Coronary artery (tissue), 2 donors: ENCODE measurements at regions not wholly inside any gene's neighbourhood (a gene's known extent, or its start where the extent isn't known, plus 50 kb on each side); places are given as distances from the start of the nearest gene placed in this dataset.

Experiments
- DNase-seq: peaks from one replicate; pipeline ENCODE4 v3.0.0-alpha.2; 2017; ENCODE audit warnings: low spot score
- H3K27ac ChIP-seq, 2 donors: fragments of 200-600 bp; sonication (generic); one replicate each; pipeline ENCODE4 v1.5.1; 2016 to 2019
- H3K4me3 ChIP-seq: fragments of 200-600 bp; sonication (generic); 2 replicates; pipeline ENCODE4 v1.5.1; 2016; ENCODE audit warnings: mild to moderate bottlenecking, moderate library complexity
- TF ChIP-seq, protein P1 (sequence below): fragments of 200-600 bp; sonication (generic); IDR thresholded peaks from one replicate; pipeline ENCODE4 v1.5.1; 2019; ENCODE audit warnings: antibody characterized with exemption

DNA sequence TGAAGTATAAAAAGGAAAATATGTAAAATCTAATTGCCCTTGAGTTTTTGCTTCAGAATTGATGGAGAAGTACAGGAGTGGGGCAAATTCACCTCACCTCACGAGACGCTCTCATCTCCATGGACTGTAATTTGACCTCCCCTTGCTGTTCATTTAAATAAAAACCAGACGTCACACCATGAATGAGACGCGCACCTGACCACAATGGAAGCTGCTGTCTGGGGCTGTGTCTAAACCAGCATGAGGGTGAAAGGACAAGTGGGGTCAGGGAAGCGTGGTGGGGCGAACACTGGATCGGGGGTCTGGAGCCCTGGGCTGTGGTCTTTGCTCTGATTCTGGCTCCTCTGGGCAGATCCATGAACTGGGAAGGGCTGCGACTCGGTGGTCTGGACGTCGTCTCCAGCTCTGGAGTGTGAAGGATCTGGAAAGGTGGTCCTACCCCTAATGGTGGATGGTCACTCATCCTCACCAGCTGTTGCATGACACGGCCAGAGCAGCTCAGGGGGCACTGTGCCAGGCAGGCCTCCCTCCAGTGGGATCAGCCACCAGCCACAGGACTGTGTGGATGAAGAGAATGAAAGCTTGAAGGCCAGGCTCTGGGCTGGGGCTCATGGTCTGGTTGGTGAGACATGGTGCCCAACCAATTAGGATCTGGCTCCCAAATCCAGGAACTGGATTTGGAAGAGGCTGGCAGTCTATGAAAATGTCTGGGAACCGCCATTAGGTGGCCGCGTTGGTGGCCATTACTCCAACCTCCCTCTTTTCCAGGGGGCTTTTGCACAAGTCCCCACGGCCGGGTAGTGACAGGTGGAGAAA, 728.6 kb downstream of the PTPRU start:
- DNase-seq = peak; percentile 46
- Histone ChIP-seq H3K4me3 (no peak overlapping the region), H3K27ac (no peak overlapping the region)
- TF ChIP-seq, protein P1, sequence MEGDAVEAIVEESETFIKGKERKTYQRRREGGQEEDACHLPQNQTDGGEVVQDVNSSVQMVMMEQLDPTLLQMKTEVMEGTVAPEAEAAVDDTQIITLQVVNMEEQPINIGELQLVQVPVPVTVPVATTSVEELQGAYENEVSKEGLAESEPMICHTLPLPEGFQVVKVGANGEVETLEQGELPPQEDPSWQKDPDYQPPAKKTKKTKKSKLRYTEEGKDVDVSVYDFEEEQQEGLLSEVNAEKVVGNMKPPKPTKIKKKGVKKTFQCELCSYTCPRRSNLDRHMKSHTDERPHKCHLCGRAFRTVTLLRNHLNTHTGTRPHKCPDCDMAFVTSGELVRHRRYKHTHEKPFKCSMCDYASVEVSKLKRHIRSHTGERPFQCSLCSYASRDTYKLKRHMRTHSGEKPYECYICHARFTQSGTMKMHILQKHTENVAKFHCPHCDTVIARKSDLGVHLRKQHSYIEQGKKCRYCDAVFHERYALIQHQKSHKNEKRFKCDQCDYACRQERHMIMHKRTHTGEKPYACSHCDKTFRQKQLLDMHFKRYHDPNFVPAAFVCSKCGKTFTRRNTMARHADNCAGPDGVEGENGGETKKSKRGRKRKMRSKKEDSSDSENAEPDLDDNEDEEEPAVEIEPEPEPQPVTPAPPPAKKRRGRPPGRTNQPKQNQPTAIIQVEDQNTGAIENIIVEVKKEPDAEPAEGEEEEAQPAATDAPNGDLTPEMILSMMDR = no peak

GRCh38 chr1:29963946-29964345, 727.6 kb downstream of the PTPRU start:
- TF ChIP-seq, protein P1 = no peak
- DNase-seq = no peak

DNA sequence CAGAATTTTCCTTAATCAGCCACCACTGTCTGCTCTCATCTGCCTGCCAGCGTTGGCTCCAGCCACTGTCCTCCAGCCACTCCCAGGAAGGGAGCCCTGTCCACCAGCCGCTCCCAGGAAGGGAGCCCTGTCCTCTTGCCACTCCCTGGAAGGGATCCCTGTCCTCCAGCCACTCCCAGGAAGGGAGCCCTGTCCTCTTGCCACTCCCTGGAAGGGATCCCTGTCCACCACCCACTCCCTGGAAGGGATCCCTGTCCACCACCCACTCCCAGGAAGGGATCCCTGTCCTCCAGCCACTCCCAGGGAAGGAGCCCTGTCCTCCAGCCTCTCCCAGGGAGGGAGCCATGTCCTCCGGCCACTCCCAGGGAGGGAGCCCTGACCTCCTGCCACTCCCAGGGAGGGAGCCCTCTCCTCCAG, 726.5 kb downstream of the PTPRU start:
- TF ChIP-seq, protein P1 = no peak
- H3K27ac ChIP-seq = no peak overlapping the region
- DNase-seq = peak; percentile 69
- H3K4me3 ChIP-seq = no peak overlapping the region

More at GRCh38 chr1:29963946-29964345, 727.6 kb downstream of the PTPRU start:
- no peak overlapping the region for H3K4me3 ChIP-seq
- no peak overlapping the region for H3K27ac ChIP-seq

- TF ChIP-seq, protein P1 = no peak
- peak; percentile 63 for DNase-seq
- Histone ChIP-seq H3K27ac (no peak overlapping the region), H3K4me3 (no peak overlapping the region)
Observed at GRCh38 chr1:29962336-29962735, 726.0 kb downstream of the PTPRU start.

DNA sequence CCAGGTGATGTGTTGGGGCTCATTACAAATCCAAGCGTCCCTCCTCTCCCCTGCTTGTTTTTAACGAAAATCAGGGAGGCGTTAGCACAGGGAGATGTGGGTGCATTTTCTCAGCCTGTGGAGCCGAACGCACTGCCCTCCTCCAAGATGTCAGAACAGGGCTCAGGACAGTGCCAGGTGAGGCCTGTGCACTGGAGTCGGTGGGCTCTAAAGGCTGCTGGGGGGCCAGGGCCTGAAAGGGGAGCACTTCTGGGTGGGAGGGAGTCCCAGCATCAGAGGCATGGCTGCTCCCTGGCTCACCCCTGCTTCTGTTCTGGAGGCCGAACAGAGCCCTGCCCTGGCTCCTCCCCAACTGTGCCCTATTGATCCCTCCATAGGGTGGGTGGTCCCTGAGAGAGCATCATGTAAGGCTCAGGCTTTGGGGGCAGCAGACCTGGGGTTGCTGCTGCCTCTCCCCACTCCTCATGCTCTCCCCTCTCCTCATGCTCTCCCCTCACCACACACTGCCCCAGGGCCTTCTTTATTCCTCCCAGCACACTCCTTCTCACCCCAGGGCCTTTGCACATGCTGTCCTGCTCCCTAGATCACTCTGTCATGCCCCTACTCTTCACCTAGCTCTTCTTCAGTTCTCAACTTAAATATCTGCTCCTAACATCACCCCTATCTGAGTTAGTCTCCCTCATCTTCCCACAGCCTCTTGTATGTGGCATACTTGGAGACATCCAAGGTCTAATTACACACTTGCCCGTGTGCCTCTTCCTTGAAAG, 725.2 kb downstream of the PTPRU start:
- TF ChIP-seq, protein P1 = no peak
- H3K27ac ChIP-seq = no peak overlapping the region
- H3K4me3 ChIP-seq = no peak overlapping the region
- peak; percentile 47 for DNase-seq

DNA sequence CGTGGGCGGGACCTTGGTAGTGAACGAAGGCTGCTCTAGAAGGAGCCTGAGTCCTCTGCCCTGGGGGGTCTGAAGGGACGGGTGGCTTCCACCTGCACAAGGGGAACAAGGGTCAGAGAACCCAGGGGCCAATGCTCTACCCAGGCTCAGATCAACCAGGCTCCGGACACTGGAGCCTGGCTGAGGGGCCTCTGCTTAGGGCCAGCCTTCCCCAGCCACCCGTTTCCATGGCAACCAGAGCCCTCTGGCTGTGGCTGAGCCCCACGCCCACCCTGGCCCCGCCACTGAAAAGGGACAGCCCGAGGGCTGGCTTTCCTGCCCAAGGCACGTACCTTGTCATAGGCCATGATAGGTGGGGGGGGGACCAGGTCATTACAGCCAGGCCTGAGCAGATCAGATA, 724.6 kb downstream of the PTPRU start:
- no peak overlapping the region for H3K4me3 ChIP-seq
- no peak overlapping the region for H3K27ac ChIP-seq
- TF ChIP-seq, protein P1 = no peak
- no peak for DNase-seq
